HFF-Myc (cell line): ENCODE measurements at regions not wholly inside any gene's neighbourhood (a gene's known extent, or its start where the extent isn't known, plus 50 kb on each side); places are given as distances from the start of the nearest gene placed in this dataset.
"Not testable (repeated sequence)": the region's sequence is repeated elsewhere in the genome, so short reads cannot be mapped to it uniquely, and the experiment has no call there.

ENCODE experiments used
- DNase-seq: peaks from one replicate; pipeline ENCODE4 v3.0.0-alpha.2; 2011; ENCODE audit warnings: low read depth; ENCODE audit errors: extremely low read depth
- H3K4me3 ChIP-seq: replicated peaks from 2 replicates; pipeline ENCODE4 v1.5.1; 2011; ENCODE audit warnings: low read depth, mild to moderate bottlenecking, control low read depth, low read length
- CTCF ChIP-seq: IDR thresholded peaks from 2 replicates; pipeline ENCODE4 v1.5.1; 2012; ENCODE audit warnings: mild to moderate bottlenecking, low read depth, low read length, control low read depth; ENCODE audit errors: missing control alignments

- no peak overlapping the region for H3K4me3 ChIP-seq
- no peak for DNase-seq
- no peak for TF ChIP-seq CTCF
Observed at GRCh38 chr22:23501261-23501619, 78.8 kb downstream of the IGLL1 start.

- no peak for TF ChIP-seq CTCF
- no peak for DNase-seq
- H3K4me3 ChIP-seq, result no peak overlapping the region
Observed at GRCh38 chr22:23500508-23501260, 79.4 kb downstream of the IGLL1 start.

GRCh38 chr22:23499845-23500500, 80.1 kb downstream of the IGLL1 start:
- no peak for DNase-seq
- TF ChIP-seq CTCF, result no peak
- no peak overlapping the region for H3K4me3 ChIP-seq

GRCh38 chr22:23498811-23499798, 81.0 kb downstream of the IGLL1 start:
- TF ChIP-seq CTCF, result no peak
- DNase-seq, result no peak
- H3K4me3 ChIP-seq, result no peak overlapping the region

- not testable (repeated sequence) for H3K4me3 ChIP-seq, DNase-seq
Observed at GRCh38 chr22:23497889-23498288, 82.2 kb downstream of the IGLL1 start.

- no peak overlapping the region for H3K4me3 ChIP-seq
- no peak for TF ChIP-seq CTCF
- DNase-seq, result no peak
Observed at GRCh38 chr22:23497016-23497885, 82.8 kb downstream of the IGLL1 start.
